ENCODE measurements at regions not wholly inside any gene's neighbourhood (a gene's known extent, or its start where the extent isn't known, plus 50 kb on each side); places are given as distances from the start of the nearest gene placed in this dataset.

DNA sequence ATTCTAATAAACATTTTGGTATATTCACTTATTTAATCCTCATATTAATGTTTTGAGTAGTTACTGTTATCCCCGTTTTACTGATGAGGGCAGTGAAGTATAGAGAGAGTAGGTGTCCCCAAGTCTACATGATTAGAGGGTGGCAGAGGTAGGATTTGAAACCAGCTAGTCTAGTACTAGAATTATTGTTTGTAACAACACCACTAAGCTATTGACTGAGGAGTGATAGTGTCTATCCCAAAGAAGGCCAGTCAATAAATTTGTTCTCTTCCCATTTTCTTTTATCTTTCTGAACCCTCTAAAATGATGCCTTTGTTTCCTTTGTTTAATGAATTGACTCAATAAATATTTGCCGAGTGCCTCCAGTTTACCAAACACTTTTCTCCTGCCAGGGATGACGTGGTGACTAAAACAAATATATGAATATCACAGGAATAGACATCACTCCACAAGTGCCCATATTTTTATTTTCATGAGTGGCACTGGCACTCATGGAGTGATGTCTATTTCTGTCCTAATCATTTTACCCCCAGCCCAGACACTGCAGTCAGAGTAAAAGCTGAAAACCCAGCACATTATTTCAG lies 247.5 kb downstream of the SLC16A7 start:
- TF ChIP-seq, protein P1, sequence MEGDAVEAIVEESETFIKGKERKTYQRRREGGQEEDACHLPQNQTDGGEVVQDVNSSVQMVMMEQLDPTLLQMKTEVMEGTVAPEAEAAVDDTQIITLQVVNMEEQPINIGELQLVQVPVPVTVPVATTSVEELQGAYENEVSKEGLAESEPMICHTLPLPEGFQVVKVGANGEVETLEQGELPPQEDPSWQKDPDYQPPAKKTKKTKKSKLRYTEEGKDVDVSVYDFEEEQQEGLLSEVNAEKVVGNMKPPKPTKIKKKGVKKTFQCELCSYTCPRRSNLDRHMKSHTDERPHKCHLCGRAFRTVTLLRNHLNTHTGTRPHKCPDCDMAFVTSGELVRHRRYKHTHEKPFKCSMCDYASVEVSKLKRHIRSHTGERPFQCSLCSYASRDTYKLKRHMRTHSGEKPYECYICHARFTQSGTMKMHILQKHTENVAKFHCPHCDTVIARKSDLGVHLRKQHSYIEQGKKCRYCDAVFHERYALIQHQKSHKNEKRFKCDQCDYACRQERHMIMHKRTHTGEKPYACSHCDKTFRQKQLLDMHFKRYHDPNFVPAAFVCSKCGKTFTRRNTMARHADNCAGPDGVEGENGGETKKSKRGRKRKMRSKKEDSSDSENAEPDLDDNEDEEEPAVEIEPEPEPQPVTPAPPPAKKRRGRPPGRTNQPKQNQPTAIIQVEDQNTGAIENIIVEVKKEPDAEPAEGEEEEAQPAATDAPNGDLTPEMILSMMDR (IDR thresholded peaks at IDR 0.05; ENCODE audit: insufficient read depth, low read length), result no peak
- TF ChIP-seq POLR2AphosphoS5 (IDR thresholded peaks at IDR 0.05; ENCODE audit: low read depth), result no peak
- no peak for TF ChIP-seq GABPA (IDR thresholded peaks at IDR 0.05; ENCODE audit: low read depth)
- TF ChIP-seq, protein P2, sequence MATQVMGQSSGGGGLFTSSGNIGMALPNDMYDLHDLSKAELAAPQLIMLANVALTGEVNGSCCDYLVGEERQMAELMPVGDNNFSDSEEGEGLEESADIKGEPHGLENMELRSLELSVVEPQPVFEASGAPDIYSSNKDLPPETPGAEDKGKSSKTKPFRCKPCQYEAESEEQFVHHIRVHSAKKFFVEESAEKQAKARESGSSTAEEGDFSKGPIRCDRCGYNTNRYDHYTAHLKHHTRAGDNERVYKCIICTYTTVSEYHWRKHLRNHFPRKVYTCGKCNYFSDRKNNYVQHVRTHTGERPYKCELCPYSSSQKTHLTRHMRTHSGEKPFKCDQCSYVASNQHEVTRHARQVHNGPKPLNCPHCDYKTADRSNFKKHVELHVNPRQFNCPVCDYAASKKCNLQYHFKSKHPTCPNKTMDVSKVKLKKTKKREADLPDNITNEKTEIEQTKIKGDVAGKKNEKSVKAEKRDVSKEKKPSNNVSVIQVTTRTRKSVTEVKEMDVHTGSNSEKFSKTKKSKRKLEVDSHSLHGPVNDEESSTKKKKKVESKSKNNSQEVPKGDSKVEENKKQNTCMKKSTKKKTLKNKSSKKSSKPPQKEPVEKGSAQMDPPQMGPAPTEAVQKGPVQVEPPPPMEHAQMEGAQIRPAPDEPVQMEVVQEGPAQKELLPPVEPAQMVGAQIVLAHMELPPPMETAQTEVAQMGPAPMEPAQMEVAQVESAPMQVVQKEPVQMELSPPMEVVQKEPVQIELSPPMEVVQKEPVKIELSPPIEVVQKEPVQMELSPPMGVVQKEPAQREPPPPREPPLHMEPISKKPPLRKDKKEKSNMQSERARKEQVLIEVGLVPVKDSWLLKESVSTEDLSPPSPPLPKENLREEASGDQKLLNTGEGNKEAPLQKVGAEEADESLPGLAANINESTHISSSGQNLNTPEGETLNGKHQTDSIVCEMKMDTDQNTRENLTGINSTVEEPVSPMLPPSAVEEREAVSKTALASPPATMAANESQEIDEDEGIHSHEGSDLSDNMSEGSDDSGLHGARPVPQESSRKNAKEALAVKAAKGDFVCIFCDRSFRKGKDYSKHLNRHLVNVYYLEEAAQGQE (IDR thresholded peaks at IDR 0.05; ENCODE audit: insufficient replicate concordance, low read depth), result no peak
- TF ChIP-seq SPI1 (IDR thresholded peaks at IDR 0.05; ENCODE audit: borderline replicate concordance, low read depth), result no peak
